ENCODE measurements at regions not wholly inside any gene's neighbourhood (a gene's known extent, or its start where the extent isn't known, plus 50 kb on each side); places are given as distances from the start of the nearest gene placed in this dataset.

- H3K4me3 ChIP-seq (ENCODE audit: low read depth, low read length), result no peak overlapping the region
- no peak for TF ChIP-seq CTCF (IDR thresholded peaks at IDR 0.05; ENCODE audit: insufficient read depth, low read length)
- no peak for DNase-seq (ENCODE audit: low read depth)
Measured at GRCh38 chr3:99232696-99233095, 331.2 kb upstream of the DCBLD2 start.

GRCh38 chr3:99218468-99218867 lies 317.0 kb upstream of the DCBLD2 start:
- H3K4me3 ChIP-seq (ENCODE audit: low read depth, low read length), result no peak overlapping the region
- TF ChIP-seq CTCF (IDR thresholded peaks at IDR 0.05; ENCODE audit: insufficient read depth, low read length), result no peak
- DNase-seq (ENCODE audit: low read depth), result no peak

- no peak for DNase-seq (ENCODE audit: low read depth)
- TF ChIP-seq CTCF (IDR thresholded peaks at IDR 0.05; ENCODE audit: insufficient read depth, low read length), result no peak
- no peak overlapping the region for H3K4me3 ChIP-seq (ENCODE audit: low read depth, low read length)
Measured at GRCh38 chr3:99212969-99213368, 311.5 kb upstream of the DCBLD2 start.

- TF ChIP-seq CTCF (IDR thresholded peaks at IDR 0.05; ENCODE audit: insufficient read depth, low read length), result no peak
- H3K4me3 ChIP-seq (ENCODE audit: low read depth, low read length), result no peak overlapping the region
- DNase-seq (ENCODE audit: low read depth), result no peak
Measured at GRCh38 chr3:99211309-99211708, 309.8 kb upstream of the DCBLD2 start.

GRCh38 chr3:99199021-99199420 lies 297.5 kb upstream of the DCBLD2 start:
- H3K4me3 ChIP-seq (ENCODE audit: low read depth, low read length), result no peak overlapping the region
- TF ChIP-seq CTCF (IDR thresholded peaks at IDR 0.05; ENCODE audit: insufficient read depth, low read length), result no peak
- no peak for DNase-seq (ENCODE audit: low read depth)

- DNase-seq (ENCODE audit: low read depth), result no peak
- TF ChIP-seq CTCF (IDR thresholded peaks at IDR 0.05; ENCODE audit: insufficient read depth, low read length), result no peak
Measured at GRCh38 chr3:99191186-99191585, 289.7 kb upstream of the DCBLD2 start.

GRCh38 chr3:99188936-99189335 lies 287.4 kb upstream of the DCBLD2 start:
- H3K4me3 ChIP-seq (ENCODE audit: low read depth, low read length), result no peak overlapping the region
- no peak for TF ChIP-seq CTCF (IDR thresholded peaks at IDR 0.05; ENCODE audit: insufficient read depth, low read length)
- DNase-seq (ENCODE audit: low read depth), result no peak

More at GRCh38 chr3:99191186-99191585, 289.7 kb upstream of the DCBLD2 start:
- no peak overlapping the region for H3K4me3 ChIP-seq (ENCODE audit: low read depth, low read length)

Measured in fibroblast of the aortic adventitia (primary cell).